Omental fat pad (tissue), 3 donors: ENCODE measurements at regions not wholly inside any gene's neighbourhood (a gene's known extent, or its start where the extent isn't known, plus 50 kb on each side); places are given as distances from the start of the nearest gene placed in this dataset.
"Not testable (repeated sequence)": the region's sequence is repeated elsewhere in the genome, so short reads cannot be mapped to it uniquely, and the experiment has no call there.

ENCODE experiments used
- ATAC-seq: fragments of 150-250 bp; one replicate; pipeline ENCODE4 v1.9.1; 2016; ENCODE audit warnings: mild to moderate bottlenecking, moderate library complexity; ENCODE audit not compliant: low FRiP score
- DNase-seq: peaks from one replicate; pipeline ENCODE4 v3.0.0-alpha.2; 2019; ENCODE audit warnings: low spot score
- CTCF ChIP-seq, 3 donors: fragments of 450-650 bp; IDR thresholded peaks; one replicate each; pipeline ENCODE4 v1.5.1; 2016 to 2017; ENCODE audit warnings: antibody characterized with exemption in 3 of 3, mild to moderate bottlenecking in 3 of 3, moderate library complexity in 2 of 3

GRCh38 chr5:93998951-93999455 is 257.6 kb upstream of the POU5F2 start:
- no peak for TF ChIP-seq CTCF (IDR thresholded peaks at IDR 0.05)
- ATAC-seq (no peak), DNase-seq (no peak)

GRCh38 chr5:93997562-93997961 is 256.2 kb upstream of the POU5F2 start:
- ATAC-seq (no peak), DNase-seq (no peak)
- TF ChIP-seq CTCF (IDR thresholded peaks at IDR 0.05): no peak

GRCh38 chr5:93995126-93995621 is 253.8 kb upstream of the POU5F2 start:
- DNase-seq: no peak
- no peak for TF ChIP-seq CTCF (IDR thresholded peaks at IDR 0.05)
- ATAC-seq: no peak

- TF ChIP-seq CTCF (IDR thresholded peaks at IDR 0.05): no peak
- DNase-seq (no peak), ATAC-seq (no peak)
These were observed 251.8 kb upstream of the POU5F2 start for GRCh38 chr5:93993161-93993560.

GRCh38 chr5:93990504-93991070 is 249.2 kb upstream of the POU5F2 start:
- ATAC-seq (no peak), DNase-seq (no peak)
- TF ChIP-seq CTCF (IDR thresholded peaks at IDR 0.05): no peak

GRCh38 chr5:93985940-93986570 is 244.7 kb upstream of the POU5F2 start:
- DNase-seq, ATAC-seq: not testable (repeated sequence)

GRCh38 chr5:93978222-93978621 is 236.8 kb upstream of the POU5F2 start:
- DNase-seq (no peak), ATAC-seq (no peak)
- TF ChIP-seq CTCF (IDR thresholded peaks at IDR 0.05): no peak
